Uterus (tissue), 3 donors: ENCODE measurements at regions not wholly inside any gene's neighbourhood (a gene's known extent, or its start where the extent isn't known, plus 50 kb on each side); places are given as distances from the start of the nearest gene placed in this dataset.

ENCODE experiments used
- DNase-seq, 2 donors: peaks; one replicate each; pipeline ENCODE4 v3.0.0-alpha.2; 2019 to 2020
- H3K27ac ChIP-seq, 2 donors: fragments of 200-600 bp; sonication (generic); 1 replicate in 1 of 2; 2 replicates in 1 of 2; pipeline ENCODE4 v1.5.1; 2016 to 2018
- H3K27me3 ChIP-seq, 2 donors: fragments of 200-600 bp; sonication (generic); one replicate each; pipeline ENCODE4 v1.5.1; 2018 to 2019; ENCODE audit warnings: control low read depth in 1 of 2
- H3K36me3 ChIP-seq, 2 donors: fragments of 200-600 bp; sonication (generic); one replicate each; pipeline ENCODE4 v1.5.1; 2019; ENCODE audit warnings: control low read depth in 1 of 2
- H3K4me1 ChIP-seq, 2 donors: fragments of 200-600 bp; sonication (generic); one replicate each; pipeline ENCODE4 v1.5.1; 2018 to 2019; ENCODE audit warnings: control low read depth in 1 of 2
- H3K4me3 ChIP-seq, 2 donors: fragments of 200-600 bp; sonication (generic); 1 replicate in 1 of 2; 2 replicates in 1 of 2; pipeline ENCODE4 v1.5.1; 2018 to 2019; ENCODE audit warnings: mild to moderate bottlenecking in 1 of 2
- H3K9me3 ChIP-seq, 2 donors: fragments of 200-600 bp; sonication (generic); one replicate each; pipeline ENCODE4 v1.5.1; 2019; ENCODE audit warnings: control low read depth in 1 of 2
- CTCF ChIP-seq, 4 experiments: fragments of 200-600 bp in 2 of 4; fragments of 450-650 bp in 2 of 4; sonication (generic) in 2 of 4; IDR thresholded peaks; one replicate each; pipeline ENCODE4 v1.5.1; 2016 to 2019; ENCODE audit warnings: antibody characterized with exemption in 4 of 4, mild to moderate bottlenecking in 2 of 4, moderate library complexity in 1 of 4
- POLR2A ChIP-seq, 2 donors: fragments of 450-650 bp; IDR thresholded peaks; one replicate each; pipeline ENCODE4 v1.6.1; 2016; ENCODE audit warnings: antibody characterized with exemption in 2 of 2, mild to moderate bottlenecking in 1 of 2, moderate library complexity in 1 of 2
- intact Hi-C: fragments of 100-400 bp; cut with DNase I; formaldehyde crosslinking; loops from one replicate; pipeline ENCODE4 v1.15.1; 2023; ENCODE audit warnings: low total_unique reads
- donor health status: DM: yes; HTN: yes; CAD: no.

- intact Hi-C loops = no loop called here
These were observed 274.6 kb upstream of the TBL1XR1 start for GRCh38 chr3:177471733-177472480.

GRCh38 chr3:177473184-177473583 is 275.9 kb upstream of the TBL1XR1 start:
- intact Hi-C loops = no loop called here
- Histone ChIP-seq H3K36me3 (no peaks in the 10 kb centered on the region), H3K4me1 (peaks cover 0 to 5% of the 10 kb centered on the region in 2 donors), H3K27me3 (no peaks in the 10 kb centered on the region), H3K4me3 (no peak overlapping the region), H3K9me3 (no peaks in the 10 kb centered on the region), H3K27ac (no peak overlapping the region)
- DNase-seq = no peak
- no peak for TF ChIP-seq POLR2A (IDR thresholded peaks at IDR 0.05)
- TF ChIP-seq CTCF (IDR thresholded peaks at IDR 0.05) = no peak

More at GRCh38 chr3:177471733-177472480, 274.6 kb upstream of the TBL1XR1 start:
- no peak for TF ChIP-seq POLR2A (IDR thresholded peaks at IDR 0.05)
- TF ChIP-seq CTCF (IDR thresholded peaks at IDR 0.05) = no peak
- Histone ChIP-seq H3K9me3 (no peaks in the 10 kb centered on the region), H3K36me3 (no peaks in the 10 kb centered on the region), H3K4me3 (no peak overlapping the region), H3K27me3 (no peaks in the 10 kb centered on the region), H3K27ac (no peak overlapping the region), H3K4me1 (no peaks in the 10 kb centered on the region)
- no peak for DNase-seq

- intact Hi-C loops = no loop called here
- DNase-seq = no peak
- H3K27ac ChIP-seq = no peak overlapping the region
- TF ChIP-seq CTCF (IDR thresholded peaks at IDR 0.05) (no peak), POLR2A (IDR thresholded peaks at IDR 0.05) (no peak)
- H3K4me1 ChIP-seq = peaks cover 0 to 5% of the 10 kb centered on the region in 2 donors
- no peaks in the 10 kb centered on the region for H3K36me3 ChIP-seq
- no peaks in the 10 kb centered on the region for H3K27me3 ChIP-seq
- no peaks in the 10 kb centered on the region for H3K9me3 ChIP-seq
- no peak overlapping the region for H3K4me3 ChIP-seq
These were observed 276.6 kb upstream of the TBL1XR1 start for GRCh38 chr3:177473903-177474302.

GRCh38 chr3:177474652-177475355 is 277.5 kb upstream of the TBL1XR1 start:
- DNase-seq = no peak
- peaks cover 0 to 5% of the 10 kb centered on the region in 2 donors for H3K4me1 ChIP-seq
- H3K4me3 ChIP-seq = no peak overlapping the region
- intact Hi-C loops = no loop called here
- no peaks in the 10 kb centered on the region for H3K27me3 ChIP-seq
- TF ChIP-seq POLR2A (IDR thresholded peaks at IDR 0.05) (no peak), CTCF (IDR thresholded peaks at IDR 0.05) (no peak)
- no peak overlapping the region for H3K27ac ChIP-seq
- no peaks in the 10 kb centered on the region for H3K36me3 ChIP-seq
- H3K9me3 ChIP-seq = no peaks in the 10 kb centered on the region

GRCh38 chr3:177475356-177475665 is 278.0 kb upstream of the TBL1XR1 start:
- TF ChIP-seq CTCF (IDR thresholded peaks at IDR 0.05) (no peak), POLR2A (IDR thresholded peaks at IDR 0.05) (no peak)
- DNase-seq = no peak
- intact Hi-C loops = no loop called here
- Histone ChIP-seq H3K4me1 (peaks cover 0 to 5% of the 10 kb centered on the region in 2 donors), H3K27ac (no peak overlapping the region), H3K4me3 (no peak overlapping the region), H3K27me3 (no peaks in the 10 kb centered on the region), H3K9me3 (no peaks in the 10 kb centered on the region), H3K36me3 (no peaks in the 10 kb centered on the region)
